GM12873 (cell line): ENCODE measurements at regions not wholly inside any gene's neighbourhood (a gene's known extent, or its start where the extent isn't known, plus 50 kb on each side); places are given as distances from the start of the nearest gene placed in this dataset.

ENCODE experiments used
- TF ChIP-seq, protein P1 (sequence below): IDR thresholded peaks from 2 replicates; pipeline ENCODE4 v1.5.1; 2012; ENCODE audit warnings: low read depth, mild to moderate bottlenecking, moderate library complexity, low read length, control low read depth; ENCODE audit not compliant: insufficient read depth; ENCODE audit errors: missing control alignments

DNA sequence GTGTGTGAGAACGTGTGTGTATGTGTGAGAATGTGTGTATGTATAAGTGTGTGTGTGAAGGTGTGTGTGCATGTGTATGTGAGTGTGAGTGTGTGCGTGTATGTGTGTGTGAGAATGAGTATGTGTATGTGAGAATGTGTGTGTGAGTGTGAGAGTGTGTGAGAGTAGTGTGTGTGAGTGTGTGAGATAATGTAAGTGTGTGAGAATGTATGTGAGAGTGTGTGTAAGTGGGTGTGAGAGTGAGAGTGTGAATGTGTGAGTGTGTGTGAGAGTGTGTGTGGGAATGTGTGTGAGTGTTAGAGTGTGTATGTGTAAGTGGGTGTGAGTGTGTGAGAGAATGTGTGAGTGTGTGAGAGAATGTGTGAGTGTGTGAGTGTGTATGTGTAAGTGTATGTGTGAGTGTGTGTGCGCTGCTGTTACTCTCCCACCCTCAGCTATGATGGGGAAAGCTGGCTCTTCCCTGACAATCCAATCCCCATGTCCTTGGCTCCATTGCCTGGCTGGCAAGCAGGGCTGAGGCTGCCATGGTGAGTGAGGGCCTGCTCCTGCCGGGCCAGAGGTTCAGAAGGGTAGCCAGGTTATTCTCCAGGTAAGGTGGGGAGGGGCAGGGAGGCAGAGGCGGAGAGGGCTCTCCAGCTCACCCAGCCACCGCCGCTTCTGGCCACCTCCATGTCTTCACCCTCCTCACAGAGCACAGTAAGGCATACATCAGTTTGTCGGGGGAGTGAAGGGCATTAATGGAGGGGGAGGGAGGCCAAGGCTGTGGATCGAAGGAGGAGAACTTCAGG lies 72.6 kb upstream of the PCBD1 start:
- TF ChIP-seq, protein P1, sequence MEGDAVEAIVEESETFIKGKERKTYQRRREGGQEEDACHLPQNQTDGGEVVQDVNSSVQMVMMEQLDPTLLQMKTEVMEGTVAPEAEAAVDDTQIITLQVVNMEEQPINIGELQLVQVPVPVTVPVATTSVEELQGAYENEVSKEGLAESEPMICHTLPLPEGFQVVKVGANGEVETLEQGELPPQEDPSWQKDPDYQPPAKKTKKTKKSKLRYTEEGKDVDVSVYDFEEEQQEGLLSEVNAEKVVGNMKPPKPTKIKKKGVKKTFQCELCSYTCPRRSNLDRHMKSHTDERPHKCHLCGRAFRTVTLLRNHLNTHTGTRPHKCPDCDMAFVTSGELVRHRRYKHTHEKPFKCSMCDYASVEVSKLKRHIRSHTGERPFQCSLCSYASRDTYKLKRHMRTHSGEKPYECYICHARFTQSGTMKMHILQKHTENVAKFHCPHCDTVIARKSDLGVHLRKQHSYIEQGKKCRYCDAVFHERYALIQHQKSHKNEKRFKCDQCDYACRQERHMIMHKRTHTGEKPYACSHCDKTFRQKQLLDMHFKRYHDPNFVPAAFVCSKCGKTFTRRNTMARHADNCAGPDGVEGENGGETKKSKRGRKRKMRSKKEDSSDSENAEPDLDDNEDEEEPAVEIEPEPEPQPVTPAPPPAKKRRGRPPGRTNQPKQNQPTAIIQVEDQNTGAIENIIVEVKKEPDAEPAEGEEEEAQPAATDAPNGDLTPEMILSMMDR = no peak

DNA sequence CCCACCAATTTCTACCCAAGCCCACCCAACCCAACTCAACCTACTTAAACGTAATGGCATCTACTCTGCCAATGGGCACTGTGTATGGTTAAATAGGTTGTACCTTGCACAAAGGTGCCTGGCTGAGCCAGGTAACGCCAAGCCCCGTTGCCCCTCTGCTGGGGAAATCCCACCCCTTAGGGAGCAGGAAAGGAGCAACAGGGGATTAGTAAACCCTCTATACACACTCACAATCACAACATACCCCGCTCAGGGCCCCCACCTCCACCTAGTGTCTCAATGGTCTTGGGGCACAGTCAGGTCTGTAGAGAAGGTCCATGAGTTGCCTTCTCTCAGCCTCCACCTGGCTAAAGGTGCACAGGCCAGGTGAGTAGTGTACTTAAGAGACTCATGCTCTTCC lies 74.3 kb upstream of the PCBD1 start:
- TF ChIP-seq, protein P1 = no peak

DNA sequence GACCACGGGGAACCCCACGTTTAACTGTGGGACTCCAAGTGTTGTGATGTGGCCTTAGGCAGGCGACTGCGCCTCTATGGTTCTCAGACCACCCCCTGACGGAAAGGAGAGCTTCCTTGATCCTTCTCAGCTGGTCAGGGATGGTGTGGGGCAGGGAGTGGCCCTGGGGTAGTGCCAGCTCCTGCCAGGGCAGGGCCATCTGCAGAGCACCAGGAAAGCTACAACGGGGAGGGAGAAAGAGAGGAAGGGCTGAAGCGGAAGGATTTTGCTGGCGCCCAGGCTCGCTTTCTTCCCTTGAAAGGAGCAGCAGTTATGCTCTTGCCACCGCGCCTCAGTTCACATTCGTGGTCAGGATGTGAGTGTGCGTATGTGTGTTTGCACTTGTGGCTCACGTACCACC lies 74.9 kb upstream of the PCBD1 start:
- TF ChIP-seq, protein P1 = no peak

DNA sequence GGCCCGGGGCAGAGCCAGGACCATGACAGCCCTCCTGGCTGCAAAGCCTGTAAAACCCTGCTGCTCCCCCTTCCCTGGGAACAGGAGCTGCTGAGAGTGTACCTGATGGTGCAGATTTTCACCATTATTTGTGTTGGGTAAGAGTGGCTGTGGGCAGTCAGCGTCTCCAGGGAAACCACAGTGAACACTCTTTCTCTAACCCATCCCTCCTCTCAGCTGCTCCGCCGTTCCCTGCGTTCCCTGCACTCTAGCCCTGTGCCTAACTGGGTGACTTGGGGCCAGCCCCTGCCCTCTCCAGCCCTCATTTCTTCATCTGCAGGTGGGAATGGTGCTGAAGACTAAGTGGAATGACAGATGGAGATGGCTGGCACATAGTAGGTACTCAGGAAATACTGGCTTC lies 75.9 kb upstream of the PCBD1 start:
- TF ChIP-seq, protein P1 = no peak

DNA sequence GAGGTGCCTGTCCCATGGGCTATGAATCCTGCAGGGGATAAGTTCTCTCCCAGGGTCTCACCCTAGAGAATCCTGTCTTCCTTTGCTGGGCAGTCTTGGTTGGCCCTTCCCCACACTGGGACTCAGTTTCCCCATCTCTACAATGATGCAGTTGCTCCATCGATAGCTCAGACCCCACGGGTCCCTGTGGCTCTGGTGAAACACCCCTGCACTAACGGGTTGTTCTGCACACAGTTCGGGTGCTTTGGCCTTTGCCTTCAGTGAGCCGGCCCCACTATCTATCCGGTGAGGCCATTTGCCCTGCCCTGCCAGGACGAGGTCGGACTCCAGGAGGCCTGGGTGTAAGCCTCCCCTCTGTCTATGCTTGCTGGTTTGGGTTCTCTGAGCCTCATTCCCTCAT lies 76.5 kb upstream of the PCBD1 start:
- TF ChIP-seq, protein P1 = no peak

DNA sequence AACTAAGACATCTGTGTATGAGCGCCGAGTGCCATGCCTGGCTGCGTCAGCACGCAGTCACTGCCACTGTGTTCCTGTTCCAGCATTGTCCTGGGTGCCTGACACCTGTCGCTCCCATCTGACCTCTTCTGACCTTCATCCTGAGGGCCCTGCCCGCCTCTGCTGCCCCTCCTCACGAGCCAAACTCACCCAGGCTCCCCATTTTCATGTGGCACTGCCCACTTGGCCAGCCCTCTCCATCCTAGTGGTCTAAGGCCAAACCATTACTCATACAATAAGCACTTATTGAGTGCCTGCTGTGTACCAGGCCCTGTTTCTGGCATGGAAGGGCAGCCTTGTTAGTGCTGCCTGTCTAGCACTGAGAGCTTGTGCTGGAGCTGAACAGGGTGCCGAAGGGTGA lies 77.2 kb upstream of the PCBD1 start:
- TF ChIP-seq, protein P1 = no peak

DNA sequence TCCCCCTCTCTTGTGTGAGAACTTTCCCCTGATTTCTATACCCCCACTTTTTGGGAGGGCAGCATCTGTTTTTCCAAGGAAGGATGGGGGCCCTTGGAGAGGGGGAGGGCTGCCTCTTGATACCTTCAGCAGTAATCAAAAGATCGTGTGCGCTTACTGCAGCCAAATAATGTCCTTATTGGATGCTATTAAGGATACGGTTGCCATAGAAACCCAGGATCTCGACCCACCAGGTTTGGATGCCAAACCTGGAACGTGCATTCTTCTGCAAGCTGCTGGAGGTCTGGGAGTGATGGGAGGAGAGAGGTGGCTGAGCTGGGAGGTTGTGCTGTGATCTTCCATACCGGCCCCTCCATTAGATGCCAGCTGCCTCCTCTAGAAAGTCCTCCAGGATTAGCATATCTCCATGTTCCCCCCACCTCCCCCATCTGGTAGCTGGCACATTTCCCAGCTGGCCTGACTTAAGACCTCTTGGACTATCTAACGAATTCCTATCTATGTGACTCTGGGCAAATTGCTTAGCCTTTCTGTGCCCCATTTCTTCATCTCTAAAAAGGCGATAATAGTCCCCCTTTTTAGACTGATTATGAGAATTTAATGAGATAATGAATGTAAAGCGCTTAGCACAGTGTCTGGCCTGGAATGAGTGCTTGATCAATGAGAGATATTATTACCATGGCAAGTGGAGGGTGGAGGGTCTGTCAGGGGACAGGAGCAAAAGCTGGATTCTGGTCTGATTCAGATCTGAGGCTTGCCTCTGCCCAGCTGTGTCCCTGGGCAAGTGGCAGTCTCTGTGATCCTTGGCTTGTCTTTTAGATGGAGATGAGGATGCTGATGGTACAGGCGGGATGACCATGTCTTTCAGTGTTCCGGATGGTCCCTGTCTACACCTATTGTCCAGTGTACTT lies 78.5 kb upstream of the PCBD1 start:
- TF ChIP-seq, protein P1 = no peak
